ENCODE measurements at regions not wholly inside any gene's neighbourhood (a gene's known extent, or its start where the extent isn't known, plus 50 kb on each side); places are given as distances from the start of the nearest gene placed in this dataset.

GRCh38 chr13:47178090-47178950, 281.5 kb upstream of the HTR2A start:
- DNase-seq (ENCODE audit: low read depth, low spot score), result no peak

DNA sequence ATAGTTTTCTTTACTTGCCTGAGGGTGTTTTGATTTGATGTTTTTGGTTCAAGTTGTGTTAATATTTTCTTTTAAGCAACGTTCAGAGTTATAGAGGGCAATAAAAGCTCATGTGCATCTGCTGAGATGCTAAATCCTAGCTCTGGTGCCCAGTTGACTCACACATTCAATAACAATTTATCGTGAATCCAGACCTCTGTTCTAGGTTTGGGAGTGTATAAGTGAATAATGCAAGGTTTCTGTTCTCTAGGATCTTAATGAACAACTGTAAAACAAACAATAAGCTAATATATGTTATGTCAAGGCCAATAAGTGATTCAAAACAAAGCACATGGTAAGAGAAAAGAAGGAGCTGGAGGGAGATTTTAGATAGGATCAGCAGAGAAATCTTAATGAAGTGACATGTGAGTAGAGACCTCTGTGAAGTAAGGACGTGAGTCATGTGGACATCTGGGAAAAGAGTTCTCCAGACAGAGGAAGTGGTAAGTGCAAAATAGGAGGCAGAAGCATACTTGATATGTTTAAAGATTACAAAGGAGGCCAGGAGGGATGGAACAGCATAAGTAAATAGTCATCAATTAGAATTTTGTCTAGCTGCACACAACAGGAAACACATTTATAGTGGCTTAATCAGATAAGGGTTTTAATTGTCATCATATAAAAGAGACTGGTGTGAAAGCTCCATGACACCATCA, 278.5 kb upstream of the HTR2A start:
- DNase-seq (ENCODE audit: low read depth, low spot score), result peak; percentile 60

DNA sequence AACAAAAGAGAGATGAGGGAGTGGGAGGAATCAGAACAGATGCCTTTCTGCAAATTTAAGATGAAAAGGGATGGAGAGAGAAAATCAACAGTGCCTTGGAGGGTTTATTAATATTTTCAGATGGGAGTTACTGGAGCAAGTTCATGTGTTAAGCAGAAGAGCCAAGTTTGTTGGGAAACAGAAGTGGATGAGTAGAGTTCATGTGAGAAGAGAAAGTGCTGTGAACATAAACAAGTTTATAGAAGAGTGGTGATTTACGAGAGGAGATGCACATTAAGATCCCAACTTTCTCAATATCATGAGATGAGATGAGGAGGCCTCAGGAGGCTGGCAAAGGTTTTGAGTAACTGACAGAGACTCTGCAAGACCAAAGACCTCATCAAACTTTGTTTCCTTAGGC, 274.1 kb upstream of the HTR2A start:
- no peak for DNase-seq (ENCODE audit: low read depth, low spot score)

DNA sequence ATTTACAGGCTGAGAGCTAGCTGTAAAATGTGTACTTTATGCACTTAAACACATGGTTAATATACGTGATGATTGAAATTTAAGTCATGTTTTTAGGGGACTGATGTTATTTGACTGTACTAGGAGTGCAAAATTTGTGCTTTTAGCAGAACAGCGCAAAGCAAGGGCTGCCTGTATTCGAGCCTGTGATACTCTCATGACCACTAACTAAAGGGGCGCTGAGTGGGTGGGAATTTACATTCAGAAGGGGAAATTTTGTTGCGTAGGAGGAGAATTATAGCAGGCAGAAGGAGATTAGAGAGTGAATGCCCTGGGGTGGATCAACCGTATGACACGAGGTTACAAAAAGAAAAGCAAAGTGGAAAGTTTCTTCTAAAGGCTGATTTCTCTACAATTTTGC, 271.8 kb upstream of the HTR2A start:
- no peak for DNase-seq (ENCODE audit: low read depth, low spot score)

DNA sequence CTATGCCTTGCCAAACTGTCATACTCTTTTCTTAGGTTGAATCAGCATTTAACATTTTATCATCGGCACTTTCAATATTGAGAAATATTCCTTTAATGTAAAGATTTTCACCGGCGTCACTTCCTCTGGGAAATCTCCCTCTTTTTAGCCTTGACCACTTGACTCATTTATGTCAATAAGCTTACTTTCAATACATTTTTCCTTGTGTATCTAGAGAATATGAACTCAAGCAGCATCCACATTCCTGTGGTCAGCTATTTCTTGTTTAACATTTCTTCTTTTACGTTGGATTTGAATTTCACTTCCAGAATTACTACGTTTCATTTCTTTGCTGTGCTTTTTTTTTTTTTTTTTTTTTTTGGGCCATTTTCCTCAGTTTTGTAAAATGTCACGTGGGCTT, 271.2 kb upstream of the HTR2A start:
- DNase-seq (ENCODE audit: low read depth, low spot score), result no peak

GRCh38 chr13:47166336-47166735, 269.5 kb upstream of the HTR2A start:
- no peak for DNase-seq (ENCODE audit: low read depth, low spot score)

- peak; percentile 50 for DNase-seq (ENCODE audit: low read depth, low spot score)
Observed at GRCh38 chr13:47159853-47160550, 263.1 kb upstream of the HTR2A start.

DNA sequence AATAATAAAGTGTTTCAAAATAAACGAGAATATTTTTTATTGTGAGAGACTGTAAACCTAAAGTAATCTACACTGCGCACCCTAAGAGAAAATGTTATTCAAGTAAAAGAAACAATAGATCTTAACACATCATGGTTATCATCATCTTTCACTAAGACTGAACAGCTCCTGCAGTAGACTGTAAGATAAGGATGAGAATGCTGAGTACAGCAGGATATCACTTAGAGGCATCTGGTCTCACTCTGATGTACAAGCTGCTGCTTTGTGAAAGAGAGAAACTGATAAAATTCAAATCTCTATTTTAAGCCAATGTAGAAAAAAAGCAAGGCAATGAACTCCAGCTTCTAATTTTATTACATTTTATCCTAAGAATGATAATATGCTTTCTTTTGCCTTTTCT, 261.7 kb upstream of the HTR2A start:
- DNase-seq (ENCODE audit: low read depth, low spot score), result no peak

DNA sequence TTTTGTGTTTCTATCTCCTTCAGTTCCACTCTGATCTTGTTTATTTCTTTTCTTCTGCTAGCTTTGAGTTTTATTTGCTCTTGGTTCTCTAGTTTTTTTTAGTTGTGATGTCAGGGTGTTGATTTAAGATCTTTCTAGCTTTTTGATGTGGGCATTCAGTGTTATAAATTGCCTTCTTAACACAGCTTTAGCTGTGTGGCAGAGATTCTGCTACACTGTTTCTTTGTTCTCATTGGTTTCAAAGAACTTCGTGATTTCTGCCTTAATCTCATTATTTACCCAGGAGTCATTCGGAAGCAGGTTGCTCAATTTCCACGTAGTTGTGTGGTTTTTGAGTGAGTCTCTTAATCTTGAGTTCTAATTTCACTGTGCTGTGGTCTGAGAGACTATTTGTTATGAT, 251.7 kb upstream of the HTR2A start:
- no peak for DNase-seq (ENCODE audit: low read depth, low spot score)

DNA sequence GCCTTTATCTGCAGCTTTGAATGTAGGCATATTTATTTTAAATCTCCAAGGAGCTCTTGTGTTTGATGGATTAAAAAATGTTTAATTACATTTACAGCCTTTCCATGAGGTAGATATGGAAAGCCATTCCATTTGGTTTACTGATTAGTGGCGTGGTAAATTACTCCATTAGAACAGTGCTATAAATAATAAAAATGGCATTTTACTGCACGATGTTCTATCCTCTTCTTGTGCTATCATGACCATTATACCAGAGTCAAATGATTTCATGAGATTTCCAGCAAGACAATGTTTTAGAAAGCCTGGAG, 250.9 kb upstream of the HTR2A start:
- DNase-seq (ENCODE audit: low read depth, low spot score), result no peak

GRCh38 chr13:47146991-47147811, 250.3 kb upstream of the HTR2A start:
- DNase-seq (ENCODE audit: low read depth, low spot score), result no peak

DNA sequence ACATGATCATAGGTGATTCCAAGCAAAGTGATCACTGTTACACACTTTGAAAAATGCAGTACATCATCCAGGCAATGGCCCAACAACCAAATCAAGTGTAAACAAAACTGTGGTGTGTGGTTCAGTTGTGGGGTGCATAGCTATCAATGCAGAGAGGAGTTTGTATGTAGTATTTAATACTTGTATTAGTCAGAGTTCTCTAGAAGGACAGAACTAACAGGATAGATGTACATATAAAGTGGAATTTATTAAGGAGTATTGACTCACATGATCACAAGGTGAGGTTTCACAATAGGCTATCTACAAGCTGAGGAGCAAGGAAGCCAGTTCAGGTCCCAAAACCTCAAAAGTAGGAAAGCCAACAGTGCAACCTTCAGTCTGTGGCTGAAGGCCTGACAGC, 249.3 kb upstream of the HTR2A start:
- DNase-seq (ENCODE audit: low read depth, low spot score), result no peak

DNA sequence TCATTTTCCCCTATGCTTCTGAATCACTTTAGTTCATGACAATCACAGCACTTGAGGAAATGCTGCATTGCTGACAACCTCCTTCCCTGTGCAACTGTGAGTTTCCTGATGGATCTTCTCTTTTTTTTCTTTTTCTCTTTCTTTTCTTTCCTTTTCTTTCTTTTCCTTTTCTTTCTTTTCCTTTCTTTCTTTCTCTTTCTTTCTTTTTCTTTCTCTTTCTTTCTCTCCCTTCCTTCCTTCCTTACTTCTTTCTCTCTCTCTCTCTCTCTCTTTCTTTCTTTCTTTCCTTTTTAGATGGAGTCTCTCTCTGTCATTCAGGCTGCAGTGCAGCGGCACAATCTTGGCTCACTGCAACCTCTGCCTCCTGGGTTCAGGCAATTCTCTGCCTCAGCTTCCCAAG, 247.9 kb upstream of the HTR2A start:
- no peak for DNase-seq (ENCODE audit: low read depth, low spot score)

- DNase-seq (ENCODE audit: low read depth, low spot score), result no peak
Observed at GRCh38 chr13:47142105-47142504, 245.3 kb upstream of the HTR2A start.

DNA sequence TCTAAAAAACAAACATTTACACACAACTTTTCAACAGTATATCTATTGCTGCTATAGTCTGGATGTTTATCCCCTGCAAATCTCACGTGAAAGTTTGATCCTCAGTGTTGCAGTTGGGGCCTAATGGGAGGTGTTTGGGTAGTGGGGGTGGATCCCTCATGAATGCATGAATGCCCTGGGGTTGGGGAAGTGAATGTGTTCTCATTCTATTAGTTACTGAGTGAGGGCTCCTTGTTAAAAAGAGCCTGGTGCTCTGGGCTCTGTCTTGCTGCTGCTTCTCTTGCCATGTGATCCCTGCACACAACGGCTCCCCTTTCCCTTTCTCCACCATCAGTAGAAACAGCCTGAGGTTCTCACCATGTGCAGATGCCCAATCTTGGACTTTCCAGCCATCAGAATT, 242.7 kb upstream of the HTR2A start:
- DNase-seq (ENCODE audit: low read depth, low spot score), result no peak

DNA sequence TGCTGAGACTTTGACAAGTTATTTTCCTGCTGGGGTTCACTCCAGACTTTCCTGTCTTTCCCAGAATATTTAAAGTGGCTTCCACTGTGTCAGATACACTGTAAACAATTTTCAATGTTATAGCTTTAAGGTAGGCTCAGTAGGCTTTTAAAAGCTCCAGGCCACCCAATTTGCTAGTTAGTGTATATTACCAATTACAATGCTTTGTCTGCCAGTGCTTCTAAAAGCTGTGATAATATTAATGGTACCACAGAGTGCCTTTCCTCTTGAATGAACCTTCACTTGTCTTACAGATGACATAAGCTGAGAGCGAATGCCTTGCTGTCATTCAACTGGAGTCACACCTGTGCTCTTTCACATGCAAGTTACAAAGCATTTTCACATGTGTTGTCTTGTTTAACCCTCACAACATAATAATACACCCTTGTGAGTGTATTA, 239.7 kb upstream of the HTR2A start:
- no peak for DNase-seq (ENCODE audit: low read depth, low spot score)

GRCh38 chr13:47135800-47136503, 239.1 kb upstream of the HTR2A start:
- no peak for DNase-seq (ENCODE audit: low read depth, low spot score)

- no peak for DNase-seq (ENCODE audit: low read depth, low spot score)
Observed at GRCh38 chr13:47134939-47135489, 238.2 kb upstream of the HTR2A start.

GRCh38 chr13:47133011-47133445, 236.2 kb upstream of the HTR2A start:
- no peak for DNase-seq (ENCODE audit: low read depth, low spot score)

DNA sequence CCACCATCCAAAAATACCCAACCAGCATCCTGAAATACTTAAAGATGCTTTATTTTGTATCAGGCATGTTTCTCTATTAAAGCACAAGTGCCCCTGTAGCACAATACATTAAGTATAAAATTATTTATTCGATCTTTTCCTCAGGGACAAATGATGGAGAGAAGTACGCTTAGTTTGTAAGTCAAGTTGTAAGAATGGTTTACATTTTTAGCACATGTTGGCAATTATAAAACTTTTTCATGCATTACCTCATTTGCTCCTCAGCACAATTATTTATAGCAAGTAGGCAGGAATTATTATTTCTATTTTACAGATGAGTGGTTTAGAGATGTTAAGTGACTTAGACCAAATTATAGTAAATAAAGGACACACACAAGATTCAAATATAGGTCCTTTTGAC, 232.6 kb upstream of the HTR2A start:
- DNase-seq (ENCODE audit: low read depth, low spot score), result no peak

DNA sequence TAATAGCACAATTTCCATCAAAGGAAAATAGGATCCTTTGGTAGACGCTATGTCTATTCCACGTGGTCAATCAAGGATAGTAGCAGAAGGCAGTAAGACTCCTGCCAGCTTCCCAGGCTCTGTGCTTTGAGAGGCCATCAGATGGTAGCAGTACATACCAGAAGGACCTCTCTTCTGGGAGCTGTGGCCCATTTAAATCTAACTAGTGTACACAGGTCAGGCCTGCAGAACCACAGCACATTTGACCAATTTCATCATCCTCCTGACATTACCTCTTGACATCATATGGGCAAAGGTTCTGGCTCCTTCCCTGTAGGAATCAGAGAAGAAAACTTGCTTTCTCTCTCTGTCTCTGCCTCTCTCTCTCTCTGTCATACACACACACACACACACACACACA, 229.6 kb upstream of the HTR2A start:
- DNase-seq (ENCODE audit: low read depth, low spot score), result no peak

Measured in brain pericyte (primary cell).